H1 (cell line): ENCODE measurements at regions not wholly inside any gene's neighbourhood (a gene's known extent, or its start where the extent isn't known, plus 50 kb on each side); places are given as distances from the start of the nearest gene placed in this dataset.

Source experiments
- CTBP2 ChIP-seq: IDR thresholded peaks from 2 replicates; pipeline ENCODE4 v1.7.0; 2011; ENCODE audit warnings: borderline replicate concordance, mild to moderate bottlenecking, moderate library complexity, mixed read lengths, low read length; ENCODE audit not compliant: insufficient read depth, insufficient read length
- KDM5A ChIP-seq: fragments of 200-600 bp; IDR thresholded peaks from 2 replicates; pipeline ENCODE4 v1.7.1; 2012; ENCODE audit warnings: mild to moderate bottlenecking, low read length, inconsistent platforms, mixed read lengths
- SIRT6 ChIP-seq: IDR thresholded peaks from one replicate; pipeline ENCODE4 v1.7.1; 2012; ENCODE audit warnings: low read length, inconsistent platforms
- SP2 ChIP-seq: IDR thresholded peaks from 2 replicates; pipeline ENCODE4 v1.6.1; 2012; ENCODE audit warnings: mild to moderate bottlenecking, low read length, inconsistent platforms
- YY1 ChIP-seq: IDR thresholded peaks from 2 replicates; pipeline ENCODE4 v1.6.1; 2011; ENCODE audit warnings: low read depth, mild to moderate bottlenecking, low read length
- TF ChIP-seq, protein P1 (sequence below): fragments of 300-600 bp; sonication (generic); IDR thresholded peaks from 2 replicates; pipeline ENCODE4 v1.7.1; 2012; ENCODE audit warnings: low read length, moderate library complexity, mild to moderate bottlenecking, inconsistent platforms; ENCODE audit not compliant: insufficient replicate concordance
- TF ChIP-seq, protein P2 (sequence below): IDR thresholded peaks from 2 replicates; pipeline ENCODE4 v1.6.1; 2012; ENCODE audit warnings: low read length, inconsistent platforms
- TF ChIP-seq, protein P3 (sequence below): IDR thresholded peaks from 2 replicates; pipeline ENCODE4 v1.6.1; 2012; ENCODE audit warnings: inconsistent platforms

GRCh38 chr18:1350931-1351450 is 446.3 kb downstream of the ADCYAP1 start (continued):
- TF ChIP-seq, protein P1, sequence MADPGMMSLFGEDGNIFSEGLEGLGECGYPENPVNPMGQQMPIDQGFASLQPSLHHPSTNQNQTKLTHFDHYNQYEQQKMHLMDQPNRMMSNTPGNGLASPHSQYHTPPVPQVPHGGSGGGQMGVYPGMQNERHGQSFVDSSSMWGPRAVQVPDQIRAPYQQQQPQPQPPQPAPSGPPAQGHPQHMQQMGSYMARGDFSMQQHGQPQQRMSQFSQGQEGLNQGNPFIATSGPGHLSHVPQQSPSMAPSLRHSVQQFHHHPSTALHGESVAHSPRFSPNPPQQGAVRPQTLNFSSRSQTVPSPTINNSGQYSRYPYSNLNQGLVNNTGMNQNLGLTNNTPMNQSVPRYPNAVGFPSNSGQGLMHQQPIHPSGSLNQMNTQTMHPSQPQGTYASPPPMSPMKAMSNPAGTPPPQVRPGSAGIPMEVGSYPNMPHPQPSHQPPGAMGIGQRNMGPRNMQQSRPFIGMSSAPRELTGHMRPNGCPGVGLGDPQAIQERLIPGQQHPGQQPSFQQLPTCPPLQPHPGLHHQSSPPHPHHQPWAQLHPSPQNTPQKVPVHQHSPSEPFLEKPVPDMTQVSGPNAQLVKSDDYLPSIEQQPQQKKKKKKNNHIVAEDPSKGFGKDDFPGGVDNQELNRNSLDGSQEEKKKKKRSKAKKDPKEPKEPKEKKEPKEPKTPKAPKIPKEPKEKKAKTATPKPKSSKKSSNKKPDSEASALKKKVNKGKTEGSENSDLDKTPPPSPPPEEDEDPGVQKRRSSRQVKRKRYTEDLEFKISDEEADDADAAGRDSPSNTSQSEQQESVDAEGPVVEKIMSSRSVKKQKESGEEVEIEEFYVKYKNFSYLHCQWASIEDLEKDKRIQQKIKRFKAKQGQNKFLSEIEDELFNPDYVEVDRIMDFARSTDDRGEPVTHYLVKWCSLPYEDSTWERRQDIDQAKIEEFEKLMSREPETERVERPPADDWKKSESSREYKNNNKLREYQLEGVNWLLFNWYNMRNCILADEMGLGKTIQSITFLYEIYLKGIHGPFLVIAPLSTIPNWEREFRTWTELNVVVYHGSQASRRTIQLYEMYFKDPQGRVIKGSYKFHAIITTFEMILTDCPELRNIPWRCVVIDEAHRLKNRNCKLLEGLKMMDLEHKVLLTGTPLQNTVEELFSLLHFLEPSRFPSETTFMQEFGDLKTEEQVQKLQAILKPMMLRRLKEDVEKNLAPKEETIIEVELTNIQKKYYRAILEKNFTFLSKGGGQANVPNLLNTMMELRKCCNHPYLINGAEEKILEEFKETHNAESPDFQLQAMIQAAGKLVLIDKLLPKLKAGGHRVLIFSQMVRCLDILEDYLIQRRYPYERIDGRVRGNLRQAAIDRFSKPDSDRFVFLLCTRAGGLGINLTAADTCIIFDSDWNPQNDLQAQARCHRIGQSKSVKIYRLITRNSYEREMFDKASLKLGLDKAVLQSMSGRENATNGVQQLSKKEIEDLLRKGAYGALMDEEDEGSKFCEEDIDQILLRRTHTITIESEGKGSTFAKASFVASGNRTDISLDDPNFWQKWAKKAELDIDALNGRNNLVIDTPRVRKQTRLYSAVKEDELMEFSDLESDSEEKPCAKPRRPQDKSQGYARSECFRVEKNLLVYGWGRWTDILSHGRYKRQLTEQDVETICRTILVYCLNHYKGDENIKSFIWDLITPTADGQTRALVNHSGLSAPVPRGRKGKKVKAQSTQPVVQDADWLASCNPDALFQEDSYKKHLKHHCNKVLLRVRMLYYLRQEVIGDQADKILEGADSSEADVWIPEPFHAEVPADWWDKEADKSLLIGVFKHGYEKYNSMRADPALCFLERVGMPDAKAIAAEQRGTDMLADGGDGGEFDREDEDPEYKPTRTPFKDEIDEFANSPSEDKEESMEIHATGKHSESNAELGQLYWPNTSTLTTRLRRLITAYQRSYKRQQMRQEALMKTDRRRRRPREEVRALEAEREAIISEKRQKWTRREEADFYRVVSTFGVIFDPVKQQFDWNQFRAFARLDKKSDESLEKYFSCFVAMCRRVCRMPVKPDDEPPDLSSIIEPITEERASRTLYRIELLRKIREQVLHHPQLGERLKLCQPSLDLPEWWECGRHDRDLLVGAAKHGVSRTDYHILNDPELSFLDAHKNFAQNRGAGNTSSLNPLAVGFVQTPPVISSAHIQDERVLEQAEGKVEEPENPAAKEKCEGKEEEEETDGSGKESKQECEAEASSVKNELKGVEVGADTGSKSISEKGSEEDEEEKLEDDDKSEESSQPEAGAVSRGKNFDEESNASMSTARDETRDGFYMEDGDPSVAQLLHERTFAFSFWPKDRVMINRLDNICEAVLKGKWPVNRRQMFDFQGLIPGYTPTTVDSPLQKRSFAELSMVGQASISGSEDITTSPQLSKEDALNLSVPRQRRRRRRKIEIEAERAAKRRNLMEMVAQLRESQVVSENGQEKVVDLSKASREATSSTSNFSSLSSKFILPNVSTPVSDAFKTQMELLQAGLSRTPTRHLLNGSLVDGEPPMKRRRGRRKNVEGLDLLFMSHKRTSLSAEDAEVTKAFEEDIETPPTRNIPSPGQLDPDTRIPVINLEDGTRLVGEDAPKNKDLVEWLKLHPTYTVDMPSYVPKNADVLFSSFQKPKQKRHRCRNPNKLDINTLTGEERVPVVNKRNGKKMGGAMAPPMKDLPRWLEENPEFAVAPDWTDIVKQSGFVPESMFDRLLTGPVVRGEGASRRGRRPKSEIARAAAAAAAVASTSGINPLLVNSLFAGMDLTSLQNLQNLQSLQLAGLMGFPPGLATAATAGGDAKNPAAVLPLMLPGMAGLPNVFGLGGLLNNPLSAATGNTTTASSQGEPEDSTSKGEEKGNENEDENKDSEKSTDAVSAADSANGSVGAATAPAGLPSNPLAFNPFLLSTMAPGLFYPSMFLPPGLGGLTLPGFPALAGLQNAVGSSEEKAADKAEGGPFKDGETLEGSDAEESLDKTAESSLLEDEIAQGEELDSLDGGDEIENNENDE, result no peak
- TF ChIP-seq SIRT6, result no peak
- TF ChIP-seq, protein P2, sequence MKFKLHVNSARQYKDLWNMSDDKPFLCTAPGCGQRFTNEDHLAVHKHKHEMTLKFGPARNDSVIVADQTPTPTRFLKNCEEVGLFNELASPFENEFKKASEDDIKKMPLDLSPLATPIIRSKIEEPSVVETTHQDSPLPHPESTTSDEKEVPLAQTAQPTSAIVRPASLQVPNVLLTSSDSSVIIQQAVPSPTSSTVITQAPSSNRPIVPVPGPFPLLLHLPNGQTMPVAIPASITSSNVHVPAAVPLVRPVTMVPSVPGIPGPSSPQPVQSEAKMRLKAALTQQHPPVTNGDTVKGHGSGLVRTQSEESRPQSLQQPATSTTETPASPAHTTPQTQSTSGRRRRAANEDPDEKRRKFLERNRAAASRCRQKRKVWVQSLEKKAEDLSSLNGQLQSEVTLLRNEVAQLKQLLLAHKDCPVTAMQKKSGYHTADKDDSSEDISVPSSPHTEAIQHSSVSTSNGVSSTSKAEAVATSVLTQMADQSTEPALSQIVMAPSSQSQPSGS, result no peak
- TF ChIP-seq, protein P3, sequence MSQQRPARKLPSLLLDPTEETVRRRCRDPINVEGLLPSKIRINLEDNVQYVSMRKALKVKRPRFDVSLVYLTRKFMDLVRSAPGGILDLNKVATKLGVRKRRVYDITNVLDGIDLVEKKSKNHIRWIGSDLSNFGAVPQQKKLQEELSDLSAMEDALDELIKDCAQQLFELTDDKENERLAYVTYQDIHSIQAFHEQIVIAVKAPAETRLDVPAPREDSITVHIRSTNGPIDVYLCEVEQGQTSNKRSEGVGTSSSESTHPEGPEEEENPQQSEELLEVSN, result no peak
- TF ChIP-seq SP2, result no peak
- TF ChIP-seq KDM5A, result no peak
- no peak for TF ChIP-seq YY1
- TF ChIP-seq CTBP2, result no peak
